ENCODE measurements at regions not wholly inside any gene's neighbourhood (a gene's known extent, or its start where the extent isn't known, plus 50 kb on each side); places are given as distances from the start of the nearest gene placed in this dataset.

DNA sequence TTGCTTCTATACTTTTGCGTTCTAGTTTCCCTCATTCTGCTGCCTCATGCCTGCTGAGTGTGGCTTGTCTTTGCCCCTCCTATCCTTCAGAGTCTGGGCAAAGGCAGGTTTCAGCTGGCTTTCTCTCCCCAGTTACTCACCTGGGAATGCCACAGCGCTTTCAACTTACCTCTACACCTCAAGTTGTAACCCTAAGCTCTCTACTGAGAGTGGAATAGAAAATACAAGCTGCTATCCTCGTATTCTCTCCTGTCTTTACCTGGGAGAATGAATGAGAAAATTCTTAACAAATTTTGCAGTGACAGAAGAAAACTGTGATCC is 316.3 kb upstream of the KLF12 start:
- ATAC-seq (no peak), DNase-seq (ENCODE audit: extremely low read depth in 1 of 4, low spot score in 3 of 4) (no peak), FAIRE-seq (no peak)
- in situ Hi-C loops (cut with MboI): no loop called here
- Histone ChIP-seq H3K36me3 (ENCODE audit: control insufficient read depth, insufficient read depth, low read length) (no peaks in the 10 kb centered on the region), H3K27ac (ENCODE audit: extremely low read depth, low read depth, low read length) (no peak overlapping the region), H3K9me3 (replicated peaks; ENCODE audit: control insufficient read depth, insufficient read depth, low read depth, low read length) (no peaks in the 10 kb centered on the region), H3K79me2 (ENCODE audit: control insufficient read depth, insufficient read depth, low read length) (no peaks in the 10 kb centered on the region), H2AFZ (ENCODE audit: low read depth, low read length) (no peak overlapping the region), H3K9ac (ENCODE audit: insufficient read depth in 1 of 2, low read depth in 2 of 2, low read length in 2 of 2) (no peak overlapping the region), H3K4me1 (replicated peaks in 1 of 2; ENCODE audit: control insufficient read depth in 2 of 2, insufficient read depth in 2 of 2, low read length in 2 of 2) (no peaks in the 10 kb centered on the region), H3K4me2 (ENCODE audit: insufficient read depth, low read length) (no peak overlapping the region), H4K20me1 (replicated peaks; ENCODE audit: control insufficient read depth, insufficient read depth, low read length) (no peaks in the 10 kb centered on the region), H3K27me3 (ENCODE audit: control insufficient read depth in 2 of 2, insufficient read depth in 2 of 2, low read length in 2 of 2) (no peaks in the 10 kb centered on the region), H3K4me3 (no peak overlapping the region), H3K9me1 (ENCODE audit: control insufficient read depth, insufficient read depth, low read length) (no peaks in the 10 kb centered on the region)
- WGBS (ENCODE audit: insufficient coverage, low coverage, missing lambda C conversion rate): 0% methylated on average over 3 of the region's 3 CpGs
- intact Hi-C loops (cut with micrococcal nuclease): no loop called here
- no TSS peak for BruUV-seq (replicated peaks)
- ChIA-PET POLR2A (no interaction called here), CTCF (ENCODE audit: low intra/inter-chr PET ratio) (no interaction called here)
- TF ChIP-seq ZNF232 (CRISPR knock-in tag; IDR thresholded peaks at IDR 0.05): no peak
- no peak for TF ChIP-seq CHAMP1 (IDR thresholded peaks at IDR 0.05)
- TF ChIP-seq ZNF324 (CRISPR knock-in tag; IDR thresholded peaks at IDR 0.05): no peak
- TF ChIP-seq ZNF668 (CRISPR knock-in tag; IDR thresholded peaks at IDR 0.05): no peak
- no peak for TF ChIP-seq TFAP4 (CRISPR knock-in tag; IDR thresholded peaks at IDR 0.05; ENCODE audit: borderline replicate concordance)
- no peak for TF ChIP-seq POLR2A (conservative IDR thresholded peaks at IDR 0.05)
- no peak for TF ChIP-seq REST (IDR thresholded peaks at IDR 0.05; ENCODE audit: borderline replicate concordance)
- no peak for TF ChIP-seq REST (CRISPR knock-in tag; IDR thresholded peaks at IDR 0.05; ENCODE audit: low read depth)
- TF ChIP-seq HDAC1 (IDR thresholded peaks at IDR 0.05): no peak
- TF ChIP-seq, protein P1, sequence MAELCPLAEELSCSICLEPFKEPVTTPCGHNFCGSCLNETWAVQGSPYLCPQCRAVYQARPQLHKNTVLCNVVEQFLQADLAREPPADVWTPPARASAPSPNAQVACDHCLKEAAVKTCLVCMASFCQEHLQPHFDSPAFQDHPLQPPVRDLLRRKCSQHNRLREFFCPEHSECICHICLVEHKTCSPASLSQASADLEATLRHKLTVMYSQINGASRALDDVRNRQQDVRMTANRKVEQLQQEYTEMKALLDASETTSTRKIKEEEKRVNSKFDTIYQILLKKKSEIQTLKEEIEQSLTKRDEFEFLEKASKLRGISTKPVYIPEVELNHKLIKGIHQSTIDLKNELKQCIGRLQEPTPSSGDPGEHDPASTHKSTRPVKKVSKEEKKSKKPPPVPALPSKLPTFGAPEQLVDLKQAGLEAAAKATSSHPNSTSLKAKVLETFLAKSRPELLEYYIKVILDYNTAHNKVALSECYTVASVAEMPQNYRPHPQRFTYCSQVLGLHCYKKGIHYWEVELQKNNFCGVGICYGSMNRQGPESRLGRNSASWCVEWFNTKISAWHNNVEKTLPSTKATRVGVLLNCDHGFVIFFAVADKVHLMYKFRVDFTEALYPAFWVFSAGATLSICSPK (IDR thresholded peaks at IDR 0.05; ENCODE audit: borderline replicate concordance): no peak
- no peak for TF ChIP-seq NUFIP1 (IDR thresholded peaks at IDR 0.05; ENCODE audit: partially characterized antibody)
- TF ChIP-seq TSC22D4 (tag; IDR thresholded peaks at IDR 0.05): no peak

All from K562 (cell line).